ENCODE measurements at regions not wholly inside any gene's neighbourhood (a gene's known extent, or its start where the extent isn't known, plus 50 kb on each side); places are given as distances from the start of the nearest gene placed in this dataset.

DNA sequence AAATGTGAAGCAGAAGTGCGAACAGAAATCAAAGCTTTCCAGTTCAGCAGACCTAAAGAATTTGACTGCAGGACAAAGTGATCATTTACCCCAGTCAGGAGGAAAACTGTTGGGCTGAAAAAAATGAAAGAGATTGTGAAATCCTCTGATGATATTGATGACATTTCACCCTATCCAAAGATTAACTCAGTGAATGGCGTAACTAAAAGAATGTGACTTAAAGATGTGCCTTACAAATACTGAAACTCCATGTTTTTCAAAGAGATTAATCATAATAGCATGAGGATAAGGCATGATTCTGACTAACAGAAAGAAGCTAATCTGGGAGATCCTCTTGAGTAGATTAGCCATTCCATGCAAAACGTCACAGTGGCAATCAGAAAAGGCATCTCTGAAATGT lies 225.6 kb downstream of the DUSP6 start:
- TF ChIP-seq GATA2 (IDR thresholded peaks at IDR 0.05; ENCODE audit: low read depth, low read length) (no peak), GATA3 (IDR thresholded peaks at IDR 0.05; ENCODE audit: low read depth, low read length) (no peak)
